Pancreas (tissue), 10 donors: ENCODE measurements at regions not wholly inside any gene's neighbourhood (a gene's known extent, or its start where the extent isn't known, plus 50 kb on each side); places are given as distances from the start of the nearest gene placed in this dataset.

ENCODE experiments used
- ATAC-seq, 4 donors: fragments of 200-7000 bp; cut with Tn5 transposase; one replicate each; pipeline versions ENCODE4 v1.8.0 to v1.9.1; 2020; ENCODE audit warnings: mild to moderate bottlenecking in 4 of 4, moderate library complexity in 4 of 4
- DNase-seq, 6 donors: peaks; one replicate each; pipeline ENCODE4 v3.0.0-alpha.2; 2020
- FAIRE-seq: peaks from 2 replicates; lab custom pipeline; 2012; peaks lifted over from hg19 to GRCh38; lab: Jason Lieb, UNC
- H3K27ac ChIP-seq, 4 donors: fragments of 200-600 bp; sonication (generic); 1 replicate in 3 of 4; 2 replicates in 1 of 4; pipeline versions ENCODE4 v1.5.0 to v1.8.0; 2020
- H3K27me3 ChIP-seq, 4 donors: fragments of 200-600 bp; one replicate each; pipeline ENCODE4 v1.8.0; 2021
- H3K36me3 ChIP-seq, 3 donors: fragments of 200-600 bp; sonication (generic) in 1 of 3; one replicate each; pipeline versions ENCODE4 v1.5.0 to v1.8.0; 2020 to 2021
- H3K4me1 ChIP-seq, 3 donors: fragments of 200-600 bp; one replicate each; pipeline ENCODE4 v1.8.0; 2021
- H3K4me3 ChIP-seq, 4 donors: fragments of 200-600 bp; sonication (generic) in 2 of 4; one replicate each; pipeline versions ENCODE4 v1.5.0 to v1.8.0; 2020 to 2021
- H3K9me3 ChIP-seq, 4 donors: fragments of 200-600 bp; one replicate each; pipeline ENCODE4 v1.8.0; 2021
- CTCF ChIP-seq, 4 donors: fragments of 200-600 bp; sonication (generic) in 3 of 4; IDR thresholded peaks; one replicate each; pipeline versions ENCODE4 v1.5.0 to v1.8.0; 2021; ENCODE audit warnings: antibody characterized with exemption in 4 of 4
- WGBS, 2 donors: extraction: QIAGEN DNeasy Blood & Tissue Kit; methylation state at CpG; one replicate each; pipeline ENCODE4 v1.1.7; 2013; 5-methylcytosine and 5-hydroxymethylcytosine counted together
- intact Hi-C, 3 donors: fragments of 100-400 bp; cut with DNase I; formaldehyde crosslinking; loops; one replicate each; pipeline versions ENCODE4 v1.11.1 to v1.14.2; 2022
- donor health status: healthy with polysubstance abuse.
- donor health status: DM: no; HTN: no; CAD: no; lungs with moderate emphysema.
- donor health status: DM: no; HTN: no; CAD: no.
- donor health status: control.
- donor health status: control.
- donor health status: Bipolar disorder and iron deficiency.
- donor health status: DM: yes; HTN: yes; CAD: no.
- donor health status: DM: no; HTN: no; CAD: no.
- donor health status: DM: no; HTN: no; CAD: no.
- donor health status: DM: yes; HTN: yes; CAD: no.

DNA sequence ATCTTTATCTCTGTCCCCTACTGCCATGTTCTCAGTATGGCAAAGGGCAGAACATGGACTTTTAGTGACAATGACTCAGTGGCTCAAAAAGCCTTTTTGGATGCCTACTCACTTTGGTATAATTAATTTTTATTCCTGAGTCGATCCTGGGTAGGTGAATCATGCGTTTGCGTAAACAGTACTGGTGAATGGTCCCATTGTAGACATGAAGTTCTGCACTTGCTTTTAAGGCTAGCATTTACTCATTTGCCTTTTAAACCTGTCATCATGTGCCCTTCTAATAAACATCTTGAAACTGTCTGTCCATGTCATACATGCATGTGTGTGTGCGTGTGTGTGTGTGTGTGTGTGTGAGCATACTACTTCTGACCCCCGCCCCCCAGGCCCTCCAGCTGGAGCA lies 223.0 kb downstream of the AUH start:
- ATAC-seq (no peak), FAIRE-seq (no peak)
- WGBS, 2 donors = 57 to 64% methylated on average over 5 of the region's 5 CpGs

DNA sequence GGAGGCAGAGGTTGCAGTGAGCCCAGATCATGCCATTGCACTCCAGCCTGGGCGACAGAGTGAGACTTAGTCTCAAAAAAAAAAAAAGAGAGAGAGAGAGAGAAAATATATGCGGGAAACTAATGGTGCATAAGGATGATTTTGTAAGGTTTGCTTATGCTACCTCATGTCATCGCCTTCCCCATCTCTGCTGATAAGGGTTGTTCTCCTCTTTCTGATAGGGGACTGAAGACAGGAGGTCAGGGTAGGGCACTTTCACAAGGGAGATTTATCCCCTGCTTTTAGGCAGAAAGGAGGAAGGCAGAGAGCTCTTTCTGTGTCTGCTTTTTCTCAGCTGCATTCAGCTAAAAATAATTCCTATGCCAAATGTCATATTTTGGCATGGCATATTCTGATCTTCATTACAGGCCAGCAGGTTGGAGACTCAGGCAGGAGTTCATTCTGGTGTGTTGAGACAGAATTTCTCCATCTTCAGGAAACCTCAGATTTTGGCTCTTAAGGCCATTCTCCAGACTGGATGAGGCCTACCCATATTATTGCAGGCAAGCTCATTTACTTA lies 220.2 kb downstream of the AUH start:
- DNase-seq (no peak), ATAC-seq (no peak), FAIRE-seq (no peak)
- no peaks in the 10 kb centered on the region for H3K4me1 ChIP-seq
- no peak overlapping the region for H3K4me3 ChIP-seq
- no peak for TF ChIP-seq CTCF (IDR thresholded peaks at IDR 0.05)
- H3K9me3 ChIP-seq = no peaks in the 10 kb centered on the region
- no peak overlapping the region for H3K27ac ChIP-seq
- WGBS, 2 donors = 62 to 94% methylated on average over 2 to 3 of the region's 3 CpGs
- intact Hi-C loops = no loop called here
- no peaks in the 10 kb centered on the region for H3K27me3 ChIP-seq
- H3K36me3 ChIP-seq = no peaks in the 10 kb centered on the region

More for the DNA sequence above, 223.0 kb downstream of the AUH start:
- no peaks in the 10 kb centered on the region for H3K4me1 ChIP-seq
- no peak overlapping the region for H3K27ac ChIP-seq
- no peak for DNase-seq
- intact Hi-C loops = no loop called here
- H3K36me3 ChIP-seq = no peaks in the 10 kb centered on the region
- no peaks in the 10 kb centered on the region for H3K9me3 ChIP-seq
- no peaks in the 10 kb centered on the region for H3K27me3 ChIP-seq
- no peak overlapping the region for H3K4me3 ChIP-seq
- no peak for TF ChIP-seq CTCF (IDR thresholded peaks at IDR 0.05)

- H3K27ac ChIP-seq = no peak overlapping the region
- FAIRE-seq (no peak), DNase-seq (no peak), ATAC-seq (no peak)
- WGBS, 2 donors = 89% methylated on average over 5 of the region's 5 CpGs
- intact Hi-C loops = no loop called here
- H3K36me3 ChIP-seq = no peaks in the 10 kb centered on the region
- no peak for TF ChIP-seq CTCF (IDR thresholded peaks at IDR 0.05)
- no peaks in the 10 kb centered on the region for H3K4me1 ChIP-seq
- H3K4me3 ChIP-seq = no peak overlapping the region
- H3K9me3 ChIP-seq = no peaks in the 10 kb centered on the region
- H3K27me3 ChIP-seq = no peaks in the 10 kb centered on the region
Measured at GRCh38 chr9:91143162-91143561, 218.6 kb downstream of the AUH start.

- 81 to 85% methylated on average over 3 of the region's 3 CpGs for WGBS, 2 donors
- no peaks in the 10 kb centered on the region for H3K27me3 ChIP-seq
- no peaks in the 10 kb centered on the region for H3K4me1 ChIP-seq
- H3K9me3 ChIP-seq = no peaks in the 10 kb centered on the region
- H3K4me3 ChIP-seq = no peak overlapping the region
- DNase-seq (no peak), ATAC-seq (no peak), FAIRE-seq (no peak)
- no peak overlapping the region for H3K27ac ChIP-seq
- TF ChIP-seq CTCF (IDR thresholded peaks at IDR 0.05) = no peak
- H3K36me3 ChIP-seq = no peaks in the 10 kb centered on the region
- intact Hi-C loops = no loop called here
Measured at GRCh38 chr9:91143642-91144041, 218.1 kb downstream of the AUH start.

- no peak overlapping the region for H3K27ac ChIP-seq
- FAIRE-seq (no peak), ATAC-seq (no peak), DNase-seq (no peak)
- TF ChIP-seq CTCF (IDR thresholded peaks at IDR 0.05) = no peak
- intact Hi-C loops = no loop called here
- no peaks in the 10 kb centered on the region for H3K36me3 ChIP-seq
- H3K9me3 ChIP-seq = no peaks in the 10 kb centered on the region
- no peaks in the 10 kb centered on the region for H3K4me1 ChIP-seq
- no peak overlapping the region for H3K4me3 ChIP-seq
- WGBS, 2 donors = 88 to 91% methylated on average over 3 of the region's 3 CpGs
- no peaks in the 10 kb centered on the region for H3K27me3 ChIP-seq
Measured at GRCh38 chr9:91144769-91145168, 216.9 kb downstream of the AUH start.
